NB4 (cell line): ENCODE measurements at regions not wholly inside any gene's neighbourhood (a gene's known extent, or its start where the extent isn't known, plus 50 kb on each side); places are given as distances from the start of the nearest gene placed in this dataset.

ENCODE experiments used
- DNase-seq: peaks from one replicate; pipeline ENCODE4 v3.0.0; 2010; ENCODE audit warnings: low read depth
- H3K4me3 ChIP-seq: one replicate; pipeline ENCODE4 v1.5.1; 2011; ENCODE audit warnings: mild to moderate bottlenecking, low read depth, low read length, moderate library complexity
- MYC ChIP-seq: IDR thresholded peaks from 2 replicates; pipeline ENCODE4 v1.6.1; 2011; ENCODE audit warnings: low read depth, low read length
- POLR2A ChIP-seq: IDR thresholded peaks from 2 replicates; pipeline ENCODE4 v1.6.1; 2011; ENCODE audit warnings: mild to moderate bottlenecking; ENCODE audit not compliant: insufficient read length; ENCODE audit errors: extremely low read depth
- TF ChIP-seq, protein P1 (sequence below): IDR thresholded peaks from 2 replicates; pipeline ENCODE4 v1.6.1; 2011; ENCODE audit warnings: low read depth, low read length
- TF ChIP-seq, protein P2 (sequence below): IDR thresholded peaks from one replicate; pipeline ENCODE4 v1.5.1; 2012; ENCODE audit warnings: low read depth, low read length

DNA sequence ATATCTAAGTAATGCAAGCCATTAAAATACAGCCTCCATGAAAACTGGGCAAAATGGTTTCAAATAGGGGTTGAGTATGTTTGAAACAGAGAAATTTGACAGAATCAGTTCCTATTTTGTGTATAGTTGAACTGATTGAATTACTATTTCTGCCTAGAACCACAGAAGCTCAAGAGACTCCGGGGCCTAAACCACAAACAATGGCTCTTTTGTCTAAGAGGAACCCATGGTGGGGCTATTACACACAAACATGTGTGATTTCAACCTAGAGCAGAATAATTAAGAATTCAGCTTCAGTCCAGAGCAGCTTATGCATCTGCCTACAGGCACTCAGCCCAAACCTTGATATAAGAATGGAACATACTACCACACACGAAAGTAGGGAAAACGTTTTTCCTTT lies 171.2 kb upstream of the MPDZ start:
- TF ChIP-seq, protein P1, sequence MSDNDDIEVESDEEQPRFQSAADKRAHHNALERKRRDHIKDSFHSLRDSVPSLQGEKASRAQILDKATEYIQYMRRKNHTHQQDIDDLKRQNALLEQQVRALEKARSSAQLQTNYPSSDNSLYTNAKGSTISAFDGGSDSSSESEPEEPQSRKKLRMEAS: no peak
- TF ChIP-seq MYC (no peak), POLR2A (no peak)
- TF ChIP-seq, protein P2, sequence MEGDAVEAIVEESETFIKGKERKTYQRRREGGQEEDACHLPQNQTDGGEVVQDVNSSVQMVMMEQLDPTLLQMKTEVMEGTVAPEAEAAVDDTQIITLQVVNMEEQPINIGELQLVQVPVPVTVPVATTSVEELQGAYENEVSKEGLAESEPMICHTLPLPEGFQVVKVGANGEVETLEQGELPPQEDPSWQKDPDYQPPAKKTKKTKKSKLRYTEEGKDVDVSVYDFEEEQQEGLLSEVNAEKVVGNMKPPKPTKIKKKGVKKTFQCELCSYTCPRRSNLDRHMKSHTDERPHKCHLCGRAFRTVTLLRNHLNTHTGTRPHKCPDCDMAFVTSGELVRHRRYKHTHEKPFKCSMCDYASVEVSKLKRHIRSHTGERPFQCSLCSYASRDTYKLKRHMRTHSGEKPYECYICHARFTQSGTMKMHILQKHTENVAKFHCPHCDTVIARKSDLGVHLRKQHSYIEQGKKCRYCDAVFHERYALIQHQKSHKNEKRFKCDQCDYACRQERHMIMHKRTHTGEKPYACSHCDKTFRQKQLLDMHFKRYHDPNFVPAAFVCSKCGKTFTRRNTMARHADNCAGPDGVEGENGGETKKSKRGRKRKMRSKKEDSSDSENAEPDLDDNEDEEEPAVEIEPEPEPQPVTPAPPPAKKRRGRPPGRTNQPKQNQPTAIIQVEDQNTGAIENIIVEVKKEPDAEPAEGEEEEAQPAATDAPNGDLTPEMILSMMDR: no peak
- DNase-seq: no peak
- no peak overlapping the region for H3K4me3 ChIP-seq

DNA sequence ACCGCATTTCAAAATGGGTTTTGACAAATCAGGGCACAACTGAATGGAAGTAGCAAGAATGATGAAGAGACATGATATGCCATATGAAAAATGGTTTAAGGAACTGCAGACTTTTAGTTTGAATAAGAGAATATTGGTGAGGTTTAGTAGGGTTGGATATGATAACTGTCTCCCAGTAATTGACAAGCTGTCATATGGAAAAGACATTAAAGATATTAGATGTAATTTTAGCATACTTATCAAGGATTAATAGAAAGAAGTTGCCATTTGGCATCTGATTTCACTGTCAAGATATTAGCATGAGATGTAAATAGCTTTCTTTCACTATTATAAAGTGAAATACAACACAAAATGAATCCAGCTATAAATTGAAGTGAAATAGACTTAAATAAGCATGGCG lies 169.0 kb upstream of the MPDZ start:
- TF ChIP-seq, protein P2: no peak
- TF ChIP-seq MYC (no peak), POLR2A (no peak)
- DNase-seq: no peak
- no peak overlapping the region for H3K4me3 ChIP-seq

DNA sequence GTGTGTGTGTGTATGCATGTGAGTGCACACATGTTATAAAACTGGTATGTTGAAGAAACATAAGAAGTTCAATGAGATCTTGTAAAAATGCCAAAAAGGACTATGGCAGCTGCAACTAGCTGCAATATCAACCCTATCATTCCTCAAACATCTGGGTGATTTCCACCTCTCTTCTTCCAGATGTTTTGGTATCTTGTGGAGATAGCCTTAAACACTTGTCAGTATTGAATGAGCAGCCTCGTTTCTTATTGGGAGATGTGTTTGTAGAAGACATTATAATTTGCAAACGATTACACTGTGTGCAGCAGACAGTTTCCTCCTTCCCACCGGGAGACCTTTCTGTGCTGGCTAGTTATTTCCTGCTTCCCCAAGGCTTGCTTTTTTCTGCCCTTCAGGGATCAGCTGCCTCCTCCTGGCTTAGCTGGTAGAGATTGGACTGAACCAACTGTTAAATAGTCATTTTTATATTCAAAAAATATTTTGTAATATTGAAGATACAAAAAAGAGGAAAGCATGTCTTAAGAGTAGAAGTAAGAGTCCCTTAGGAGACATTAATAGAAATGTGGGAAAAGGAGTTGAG lies 168.4 kb upstream of the MPDZ start:
- no peak overlapping the region for H3K4me3 ChIP-seq
- TF ChIP-seq, protein P1: no peak
- TF ChIP-seq MYC: no peak
- TF ChIP-seq, protein P2: no peak
- no peak for TF ChIP-seq POLR2A
- no peak for DNase-seq

DNA sequence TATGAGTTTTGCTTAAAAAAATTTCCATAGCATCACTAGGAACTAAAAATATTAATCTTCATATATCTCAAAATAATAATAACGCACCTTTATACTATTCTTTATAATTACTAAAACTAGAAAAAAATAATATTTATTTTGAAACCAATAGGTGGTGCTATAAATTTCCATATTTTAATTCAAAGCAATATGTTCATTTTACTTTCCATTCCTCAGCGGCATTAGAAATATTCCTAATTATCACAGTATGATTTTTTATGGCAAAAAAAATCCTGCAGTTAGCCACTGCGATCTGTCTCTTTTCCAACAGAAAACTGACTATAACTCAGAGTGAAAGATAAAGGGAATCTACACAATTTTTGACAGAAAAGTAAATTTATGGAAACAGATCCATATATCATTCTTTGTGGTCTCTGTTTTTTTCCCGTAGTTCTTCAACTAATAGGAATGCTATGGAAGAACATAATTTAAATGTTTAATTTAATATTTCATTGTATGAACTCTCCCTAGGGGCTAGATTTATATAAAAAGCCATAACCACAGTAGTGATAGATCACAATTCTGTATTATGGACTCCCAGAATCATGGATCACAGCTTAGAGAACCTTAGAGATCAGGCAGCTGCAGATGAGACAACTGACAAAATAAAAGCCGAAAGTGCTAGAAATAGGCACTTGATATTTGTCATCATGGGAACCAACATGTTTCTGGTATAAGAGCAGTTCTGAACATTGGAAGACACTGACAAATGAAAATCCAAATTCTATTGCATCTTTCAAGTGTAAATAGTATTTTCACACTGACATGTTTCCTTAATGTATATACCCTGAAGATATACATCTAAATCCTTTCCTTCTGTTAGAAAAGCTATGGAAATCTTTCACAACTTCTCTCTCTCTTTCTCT lies 167.7 kb upstream of the MPDZ start:
- TF ChIP-seq MYC: no peak
- TF ChIP-seq, protein P2: no peak
- TF ChIP-seq POLR2A: no peak
- TF ChIP-seq, protein P1: no peak
- no peak overlapping the region for H3K4me3 ChIP-seq
- no peak for DNase-seq

DNA sequence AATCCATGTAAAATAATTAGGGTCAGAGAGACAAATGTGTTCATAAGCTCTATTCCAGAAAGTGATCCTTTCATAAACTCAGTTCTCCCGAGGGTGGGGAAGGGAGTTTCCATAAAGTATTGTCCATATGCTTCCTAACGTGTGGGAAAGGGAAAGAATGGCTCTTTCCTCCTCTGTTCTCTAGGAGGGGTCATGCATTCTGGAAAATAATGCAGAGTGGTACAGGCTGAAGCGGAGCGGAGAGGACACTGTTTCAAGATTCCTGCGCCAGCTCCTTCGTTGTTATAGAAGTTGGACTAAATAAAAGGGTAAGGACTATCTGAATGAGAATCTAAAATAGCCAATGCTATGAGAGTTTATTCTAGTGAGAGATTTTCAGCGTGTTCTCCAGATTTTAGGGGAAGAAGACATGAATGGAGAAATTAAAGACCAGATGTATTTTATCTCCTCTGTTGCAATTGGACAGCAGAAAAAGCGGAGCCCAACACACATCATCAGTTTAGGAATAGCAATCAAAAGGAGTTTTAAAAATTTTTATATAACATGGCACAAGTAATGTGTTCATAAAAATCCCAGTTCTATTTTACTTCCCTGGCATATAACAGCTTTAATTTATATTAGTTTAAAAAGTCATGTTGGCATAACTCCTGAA lies 166.9 kb upstream of the MPDZ start:
- no peak overlapping the region for H3K4me3 ChIP-seq
- no peak for DNase-seq
- TF ChIP-seq, protein P2: no peak
- no peak for TF ChIP-seq MYC
- no peak for TF ChIP-seq POLR2A
- TF ChIP-seq, protein P1: no peak
